Mesothelial cell of epicardium (in vitro differentiated cells): ENCODE measurements at regions not wholly inside any gene's neighbourhood (a gene's known extent, or its start where the extent isn't known, plus 50 kb on each side); places are given as distances from the start of the nearest gene placed in this dataset.

Experiments used
- DNase-seq, 2 experiments: peaks; one replicate each; pipeline ENCODE4 v3.0.0; 2021; ENCODE audit warnings: low spot score in 2 of 2; ENCODE audit not compliant: unreplicated experiment in 2 of 2
- H3K27ac Mint-ChIP-seq: 2 replicates; pipeline ENCODE4 v1.8.0; 2021; ENCODE audit warnings: mixed read lengths
- H3K27me3 Mint-ChIP-seq: 2 replicates; pipeline ENCODE4 v1.8.0; 2021; ENCODE audit warnings: low read depth, mixed read lengths
- H3K36me3 Mint-ChIP-seq: 2 replicates; pipeline ENCODE4 v1.8.0; 2021; ENCODE audit warnings: mixed read lengths
- H3K4me1 Mint-ChIP-seq: 2 replicates; pipeline ENCODE4 v1.8.0; 2021; ENCODE audit warnings: mixed read lengths
- H3K4me3 Mint-ChIP-seq: 2 replicates; pipeline ENCODE4 v1.8.0; 2021; ENCODE audit warnings: mild to moderate bottlenecking, moderate library complexity, mixed read lengths
- H3K9me3 Mint-ChIP-seq: 2 replicates; pipeline ENCODE4 v1.8.0; 2021; ENCODE audit warnings: mixed read lengths
- TF ChIP-seq, protein P1 (sequence below): fragments of 200-600 bp; sonication (generic); IDR thresholded peaks from one replicate; pipeline ENCODE4 v1.5.0; 2021; ENCODE audit warnings: antibody characterized with exemption; ENCODE audit not compliant: unreplicated experiment

DNA sequence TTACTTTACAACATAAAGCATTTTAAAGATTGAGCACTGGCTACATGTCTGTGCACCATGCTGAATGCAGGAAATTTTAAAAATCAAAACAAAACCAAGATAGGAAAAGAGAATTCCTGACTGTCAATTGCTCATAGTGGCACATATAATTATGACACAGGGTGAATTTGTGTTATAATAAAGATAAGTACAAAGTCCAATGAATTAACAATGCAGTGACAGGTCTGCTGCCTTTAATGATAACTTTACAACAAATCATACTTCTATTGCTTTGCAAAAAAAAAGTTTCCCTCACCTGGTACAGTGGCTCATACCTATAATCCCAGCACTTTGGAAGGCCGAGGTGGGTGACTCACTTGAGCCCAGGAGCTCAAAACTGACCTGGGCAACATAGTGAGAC lies 93.8 kb upstream of the OSBPL8 start:
- Mint-ChIP-seq H3K4me3 (no peak overlapping the region), H3K27ac (no peak overlapping the region), H3K27me3 (no peaks in the 10 kb centered on the region), H3K4me1 (no peaks in the 10 kb centered on the region), H3K9me3 (peaks cover 3% of the 10 kb centered on the region), H3K36me3 (peaks cover 4% of the 10 kb centered on the region)
- TF ChIP-seq, protein P1, sequence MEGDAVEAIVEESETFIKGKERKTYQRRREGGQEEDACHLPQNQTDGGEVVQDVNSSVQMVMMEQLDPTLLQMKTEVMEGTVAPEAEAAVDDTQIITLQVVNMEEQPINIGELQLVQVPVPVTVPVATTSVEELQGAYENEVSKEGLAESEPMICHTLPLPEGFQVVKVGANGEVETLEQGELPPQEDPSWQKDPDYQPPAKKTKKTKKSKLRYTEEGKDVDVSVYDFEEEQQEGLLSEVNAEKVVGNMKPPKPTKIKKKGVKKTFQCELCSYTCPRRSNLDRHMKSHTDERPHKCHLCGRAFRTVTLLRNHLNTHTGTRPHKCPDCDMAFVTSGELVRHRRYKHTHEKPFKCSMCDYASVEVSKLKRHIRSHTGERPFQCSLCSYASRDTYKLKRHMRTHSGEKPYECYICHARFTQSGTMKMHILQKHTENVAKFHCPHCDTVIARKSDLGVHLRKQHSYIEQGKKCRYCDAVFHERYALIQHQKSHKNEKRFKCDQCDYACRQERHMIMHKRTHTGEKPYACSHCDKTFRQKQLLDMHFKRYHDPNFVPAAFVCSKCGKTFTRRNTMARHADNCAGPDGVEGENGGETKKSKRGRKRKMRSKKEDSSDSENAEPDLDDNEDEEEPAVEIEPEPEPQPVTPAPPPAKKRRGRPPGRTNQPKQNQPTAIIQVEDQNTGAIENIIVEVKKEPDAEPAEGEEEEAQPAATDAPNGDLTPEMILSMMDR: no peak
- DNase-seq: no peak

DNA sequence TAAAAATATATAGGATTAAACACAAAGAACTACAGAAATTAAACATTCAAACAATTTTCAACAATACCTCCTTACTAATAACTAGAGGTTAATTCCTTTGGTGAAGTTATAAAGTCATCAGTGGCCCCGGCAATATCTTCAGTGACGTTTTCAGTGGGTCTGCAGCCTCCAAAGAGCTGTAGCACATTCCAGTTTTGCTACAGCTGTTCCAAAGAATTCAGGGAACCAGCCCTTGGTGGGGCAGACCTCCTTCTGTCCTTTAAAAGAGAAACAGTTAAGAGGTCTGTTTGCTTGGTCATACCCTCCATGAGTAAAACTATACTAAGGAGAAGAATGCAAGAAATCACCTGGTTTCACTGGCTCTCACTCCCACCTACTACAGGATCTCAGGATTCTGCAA lies 99.2 kb upstream of the ZDHHC17 start:
- H3K36me3 Mint-ChIP-seq: peaks cover 4% of the 10 kb centered on the region
- no peak overlapping the region for H3K4me3 Mint-ChIP-seq
- peaks cover 10% of the 10 kb centered on the region for H3K4me1 Mint-ChIP-seq
- H3K27me3 Mint-ChIP-seq: no peaks in the 10 kb centered on the region
- no peak overlapping the region for H3K27ac Mint-ChIP-seq
- DNase-seq: no peak
- TF ChIP-seq, protein P1: no peak
- peaks cover 11% of the 10 kb centered on the region for H3K9me3 Mint-ChIP-seq

DNA sequence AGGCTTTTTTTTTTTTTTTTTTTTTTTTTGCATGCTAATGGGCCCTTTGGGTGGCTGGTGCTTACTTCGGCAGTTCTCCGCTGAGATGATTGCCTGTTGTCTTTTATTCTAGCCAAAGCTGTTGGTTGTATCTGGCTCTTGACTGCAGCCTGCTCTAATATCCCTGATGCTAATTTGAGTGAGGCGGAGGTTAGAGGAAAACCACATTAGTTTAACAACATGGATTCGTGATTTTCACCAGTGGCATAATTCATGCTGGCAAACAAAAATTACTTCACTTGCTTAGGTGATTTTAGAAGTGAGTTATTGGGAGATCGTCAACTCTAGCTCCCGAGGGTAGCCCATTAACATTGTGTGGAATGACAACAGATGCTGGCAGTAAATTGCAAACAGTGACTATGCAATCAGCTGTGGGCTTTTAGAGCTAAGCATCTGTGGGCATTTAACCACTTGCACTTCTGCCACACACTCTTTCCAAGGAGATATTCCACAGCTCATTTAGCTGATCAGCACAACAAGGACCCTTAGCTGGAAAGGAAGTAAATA lies 97.6 kb upstream of the ZDHHC17 start:
- no peak overlapping the region for H3K27ac Mint-ChIP-seq
- peaks cover 6% of the 10 kb centered on the region for H3K9me3 Mint-ChIP-seq
- peaks cover 4% of the 10 kb centered on the region for H3K36me3 Mint-ChIP-seq
- TF ChIP-seq, protein P1: no peak
- H3K4me1 Mint-ChIP-seq: peaks cover 23% of the 10 kb centered on the region
- H3K4me3 Mint-ChIP-seq: no peak overlapping the region
- no peaks in the 10 kb centered on the region for H3K27me3 Mint-ChIP-seq
- DNase-seq: no peak

DNA sequence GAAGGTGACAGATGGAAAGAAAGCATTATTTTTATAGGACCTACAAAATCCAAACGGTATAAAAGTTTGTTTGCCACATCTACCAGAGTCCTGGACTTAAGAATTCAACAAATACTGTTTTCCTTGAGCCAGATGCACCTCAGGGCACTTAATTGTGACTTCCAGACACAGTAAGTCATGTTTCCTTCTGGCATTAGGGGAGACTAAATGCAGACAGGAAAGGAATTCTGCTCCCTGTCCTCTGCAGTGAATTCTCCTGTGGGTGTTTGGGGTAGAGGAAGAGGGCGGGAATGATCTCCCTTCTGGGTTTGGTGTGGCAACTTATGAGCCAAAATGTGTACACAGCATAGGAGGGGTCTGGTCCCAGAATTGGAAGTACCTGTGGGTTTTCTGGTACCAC lies 93.9 kb upstream of the ZDHHC17 start:
- peaks cover 13% of the 10 kb centered on the region for H3K9me3 Mint-ChIP-seq
- peaks cover 23% of the 10 kb centered on the region for H3K4me1 Mint-ChIP-seq
- no peaks in the 10 kb centered on the region for H3K27me3 Mint-ChIP-seq
- peaks cover 6% of the 10 kb centered on the region for H3K36me3 Mint-ChIP-seq
- TF ChIP-seq, protein P1: no peak
- DNase-seq: no peak
- H3K4me3 Mint-ChIP-seq: no peak overlapping the region
- peak overlapping the region; percentile 88 for H3K27ac Mint-ChIP-seq

DNA sequence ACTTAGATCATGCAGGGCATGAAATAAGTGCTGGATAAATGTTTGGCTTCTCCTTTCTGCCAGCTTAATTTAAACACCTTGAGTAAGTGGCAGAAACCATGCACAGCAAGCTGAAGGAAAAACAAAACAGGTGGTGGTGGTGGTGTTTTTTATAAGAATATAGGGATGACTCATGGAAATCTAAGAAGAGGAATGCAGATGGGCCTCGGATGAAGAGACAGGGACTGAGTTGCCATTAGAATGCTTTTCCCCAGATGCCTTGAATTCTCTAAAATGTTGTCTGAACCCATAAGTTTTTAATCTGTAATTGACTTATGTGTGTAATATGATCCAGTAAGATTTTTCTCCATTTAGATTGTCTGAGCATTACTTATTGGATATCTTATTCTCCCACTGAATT lies 93.1 kb upstream of the ZDHHC17 start:
- H3K36me3 Mint-ChIP-seq: peaks cover 6% of the 10 kb centered on the region
- DNase-seq: no peak

More for the DNA sequence above, 93.1 kb upstream of the ZDHHC17 start:
- peaks cover 15% of the 10 kb centered on the region for H3K9me3 Mint-ChIP-seq
- peak overlapping the region; percentile 88 for H3K27ac Mint-ChIP-seq
- H3K4me1 Mint-ChIP-seq: peaks cover 18% of the 10 kb centered on the region
- H3K4me3 Mint-ChIP-seq: no peak overlapping the region
- no peaks in the 10 kb centered on the region for H3K27me3 Mint-ChIP-seq
- TF ChIP-seq, protein P1: no peak
